H9 (cell line): ENCODE measurements at regions not wholly inside any gene's neighbourhood (a gene's known extent, or its start where the extent isn't known, plus 50 kb on each side); places are given as distances from the start of the nearest gene placed in this dataset.

Source experiments
- DNase-seq: peaks from one replicate; pipeline ENCODE4 v3.0.0-alpha.2; 2017
- H2AFZ ChIP-seq: one replicate; pipeline ENCODE4 v1.6.1; 2013; ENCODE audit warnings: mild to moderate bottlenecking, low read length, control low read depth, moderate library complexity
- H2AK5ac ChIP-seq: 2 replicates; pipeline ENCODE4 v1.6.1; 2013; ENCODE audit warnings: low read length, control low read depth, mixed read lengths; ENCODE audit not compliant: insufficient read length
- H2BK120ac ChIP-seq: one replicate; pipeline ENCODE4 v1.6.1; 2013; ENCODE audit warnings: low read depth, mild to moderate bottlenecking, low read length, control low read depth, inconsistent platforms; ENCODE audit not compliant: poor library complexity, severe bottlenecking
- H2BK12ac ChIP-seq: 2 replicates; pipeline ENCODE4 v1.6.1; 2013; ENCODE audit warnings: low read length, control low read depth, mixed read lengths, low read depth; ENCODE audit not compliant: insufficient read length
- H2BK15ac ChIP-seq: 2 replicates; pipeline ENCODE4 v1.6.1; 2013; ENCODE audit warnings: low read depth, low read length, control low read depth
- H2BK20ac ChIP-seq: one replicate; pipeline ENCODE4 v1.6.1; 2013; ENCODE audit warnings: low read depth, mild to moderate bottlenecking, low read length, control low read depth, inconsistent platforms; ENCODE audit not compliant: poor library complexity, severe bottlenecking
- H2BK5ac ChIP-seq: 2 replicates; pipeline ENCODE4 v1.6.1; 2013; ENCODE audit warnings: low read length, control low read depth, mixed read lengths; ENCODE audit not compliant: insufficient read length
- H3K14ac ChIP-seq: 2 replicates; pipeline ENCODE4 v1.6.1; 2013; ENCODE audit warnings: low read length, control low read depth; ENCODE audit not compliant: insufficient read depth
- H3K18ac ChIP-seq: 2 replicates; pipeline ENCODE4 v1.6.1; 2013; ENCODE audit warnings: low read depth, mild to moderate bottlenecking, mixed read lengths, low read length, control low read depth; ENCODE audit not compliant: insufficient read length
- H3K23ac ChIP-seq: 2 replicates; pipeline ENCODE4 v1.6.1; 2013; ENCODE audit warnings: low read length, control low read depth, mixed read lengths, low read depth; ENCODE audit not compliant: insufficient read length
- H3K23me2 ChIP-seq: 2 replicates; pipeline ENCODE4 v1.6.1; 2013; ENCODE audit warnings: low read depth, mild to moderate bottlenecking, mixed read lengths, low read length, control low read depth; ENCODE audit not compliant: insufficient read length, poor library complexity, severe bottlenecking
- H3K27ac ChIP-seq: 2 replicates; pipeline ENCODE4 v1.5.1; 2013; ENCODE audit warnings: low read length, control low read depth, mixed read lengths, low read depth; ENCODE audit not compliant: insufficient read length
- H3K27me3 ChIP-seq: 2 replicates; pipeline ENCODE4 v1.6.1; 2013; ENCODE audit warnings: low read length, control low read depth, inconsistent platforms; ENCODE audit not compliant: insufficient read depth
- H3K4ac ChIP-seq: 2 replicates; pipeline ENCODE4 v1.6.1; 2013; ENCODE audit warnings: low read depth, mild to moderate bottlenecking, control low read depth, inconsistent platforms, low read length, moderate library complexity
- H3K4me1 ChIP-seq: 2 replicates; pipeline ENCODE4 v1.6.1; 2013; ENCODE audit warnings: low read length, control low read depth, inconsistent platforms; ENCODE audit not compliant: insufficient read depth
- H3K4me2 ChIP-seq: 2 replicates; pipeline ENCODE4 v1.6.1; 2013; ENCODE audit warnings: low read length, control low read depth, mixed read lengths; ENCODE audit not compliant: insufficient read length, insufficient read depth
- H3K56ac ChIP-seq: 2 replicates; pipeline ENCODE4 v1.6.1; 2013; ENCODE audit warnings: low read depth, mild to moderate bottlenecking, mixed read lengths, low read length, control low read depth; ENCODE audit not compliant: insufficient read length
- H3K79me1 ChIP-seq: 2 replicates; pipeline ENCODE4 v1.6.1; 2013; ENCODE audit warnings: low read depth, mild to moderate bottlenecking, moderate library complexity, low read length, control low read depth, inconsistent platforms; ENCODE audit not compliant: insufficient read depth, poor library complexity, severe bottlenecking
- H3K79me2 ChIP-seq: 2 replicates; pipeline ENCODE4 v1.6.1; 2013; ENCODE audit warnings: low read length, control low read depth, inconsistent platforms; ENCODE audit not compliant: insufficient read depth
- H3K9ac ChIP-seq: 2 replicates; pipeline ENCODE4 v1.6.1; 2013; ENCODE audit warnings: low read length, control low read depth, mixed read lengths; ENCODE audit not compliant: insufficient read length; ENCODE audit errors: extremely low read depth
- H3K9me3 ChIP-seq: one replicate; pipeline ENCODE4 v1.6.1; 2013; ENCODE audit warnings: low read depth, low read length, inconsistent platforms; ENCODE audit not compliant: control insufficient read depth
- H3T11ph ChIP-seq: one replicate; pipeline ENCODE4 v1.6.1; 2013; ENCODE audit warnings: mild to moderate bottlenecking, low read length, control low read depth, inconsistent platforms
- H4K20me1 ChIP-seq: one replicate; pipeline ENCODE4 v1.6.1; 2013; ENCODE audit not compliant: control insufficient read depth, insufficient read length, insufficient read depth
- H4K5ac ChIP-seq: 2 replicates; pipeline ENCODE4 v1.6.1; 2013; ENCODE audit warnings: low read depth, mild to moderate bottlenecking, mixed read lengths, low read length, control low read depth; ENCODE audit not compliant: insufficient read length
- H4K8ac ChIP-seq: replicated peaks from 2 replicates; pipeline ENCODE4 v1.6.1; 2013; ENCODE audit warnings: low read length, control low read depth, mixed read lengths, low read depth; ENCODE audit not compliant: insufficient read length
- H4K91ac ChIP-seq: 2 replicates; pipeline ENCODE4 v1.6.1; 2013; ENCODE audit warnings: low read depth, mild to moderate bottlenecking, moderate library complexity, mixed read lengths, low read length, control low read depth; ENCODE audit not compliant: insufficient read length
- H3K27ac Mint-ChIP-seq, 3 experiments: 2 replicates in 2 of 3; 3 replicates in 1 of 3; pipeline ENCODE4 v1.8.0; 2020 to 2021; ENCODE audit warnings: mixed read lengths in 3 of 3, mild to moderate bottlenecking in 1 of 3, moderate library complexity in 1 of 3
- H3K27me3 Mint-ChIP-seq: 2 replicates; pipeline ENCODE4 v1.8.0; 2021; ENCODE audit warnings: low read depth, mild to moderate bottlenecking, moderate library complexity, mixed read lengths
- H3K36me3 Mint-ChIP-seq, 3 experiments: 2 replicates in 2 of 3; 3 replicates in 1 of 3; pipeline ENCODE4 v1.8.0; 2020 to 2021; ENCODE audit warnings: low read depth in 3 of 3, mixed read lengths in 3 of 3; ENCODE audit not compliant: insufficient read depth in 1 of 3
- H3K4me1 Mint-ChIP-seq, 2 experiments: 2 replicates each; pipeline ENCODE4 v1.8.0; 2020; ENCODE audit warnings: mixed read lengths in 2 of 2
- H3K4me3 Mint-ChIP-seq, 2 experiments: 2 replicates in 1 of 2; 3 replicates in 1 of 2; pipeline ENCODE4 v1.8.0; 2020 to 2021; ENCODE audit warnings: mild to moderate bottlenecking in 2 of 2, mixed read lengths in 2 of 2, moderate library complexity in 1 of 2
- H3K9me3 Mint-ChIP-seq, 2 experiments: 2 replicates in 1 of 2; 3 replicates in 1 of 2; pipeline ENCODE4 v1.8.0; 2020; ENCODE audit warnings: mild to moderate bottlenecking in 2 of 2, mixed read lengths in 2 of 2, moderate library complexity in 1 of 2
- CTCF ChIP-seq: fragments of 200-600 bp; sonication (generic); conservative IDR thresholded peaks from 3 replicates; pipeline ENCODE4 v1.8.0; 2021; ENCODE audit warnings: antibody characterized with exemption, mild to moderate bottlenecking
- WGBS: extraction: QIAGEN DNeasy Blood & Tissue Kit; methylation state at CpG from one replicate; pipeline ENCODE4 v1.1.7; 2013; ENCODE audit warnings: missing lambda C conversion rate, low lambda C conversion rate, mixed read lengths; ENCODE audit not compliant: insufficient read length; ENCODE audit errors: extremely low coverage; 5-methylcytosine and 5-hydroxymethylcytosine counted together

- Histone ChIP-seq H3K14ac (no peak overlapping the region), H3K27me3 (no peaks in the 10 kb centered on the region), H2AK5ac (no peak overlapping the region), H3K9me3 (no peaks in the 10 kb centered on the region), H2BK15ac (no peak overlapping the region), H2AFZ (no peak overlapping the region), H3K18ac (no peak overlapping the region), H3K56ac (no peak overlapping the region), H2BK20ac (no peak overlapping the region), H3K27ac (no peak overlapping the region), H4K91ac (no peak overlapping the region), H3K4me1 (no peaks in the 10 kb centered on the region), H3K4me2 (no peak overlapping the region), H3T11ph (no peak overlapping the region), H2BK12ac (no peak overlapping the region), H3K79me2 (no peaks in the 10 kb centered on the region), H3K23me2 (no peaks in the 10 kb centered on the region), H2BK5ac (no peak overlapping the region), H4K8ac (no peak overlapping the region), H3K4ac (no peak overlapping the region), H3K79me1 (no peaks in the 10 kb centered on the region), H2BK120ac (no peak overlapping the region), H4K20me1 (no peaks in the 10 kb centered on the region), H3K23ac (no peak overlapping the region), H3K9ac (no peak overlapping the region), H4K5ac (no peak overlapping the region)
- H3K36me3 Mint-ChIP-seq = peaks cover 6 to 21% (median 15%) of the 10 kb centered on the region in 3 experiments; a peak in 6 of 7 replicates
- no peak overlapping the region for H3K27ac Mint-ChIP-seq
- TF ChIP-seq CTCF = no peak
- no peaks in the 10 kb centered on the region for H3K4me1 Mint-ChIP-seq
- peaks cover 29 to 35% of the 10 kb centered on the region in 2 experiments for H3K9me3 Mint-ChIP-seq
- H3K4me3 Mint-ChIP-seq = no peak overlapping the region
- WGBS = no CpG with 5 or more reads among the region's 2 CpGs
- DNase-seq = no peak
- H3K27me3 Mint-ChIP-seq = peaks cover 1% of the 10 kb centered on the region; the same call in 1 of the 2 replicates
Observed at GRCh38 chr14:44720707-44721106, 213.6 kb upstream of the FSCB start.
